GM12878 (cell line): ENCODE measurements at regions not wholly inside any gene's neighbourhood (a gene's known extent, or its start where the extent isn't known, plus 50 kb on each side); places are given as distances from the start of the nearest gene placed in this dataset.

ENCODE experiments used
- CTCF ChIP-seq, 3 experiments: IDR thresholded peaks in 2 of 3; conservative IDR thresholded peaks in 1 of 3; 2 replicates each; pipeline ENCODE4 v1.5.1; 2011; ENCODE audit warnings: low read depth in 3 of 3, low read length in 3 of 3, mild to moderate bottlenecking in 3 of 3, control low read depth in 2 of 3, moderate library complexity in 2 of 3, inconsistent platforms in 1 of 3, mixed read lengths in 1 of 3; ENCODE audit not compliant: control insufficient read depth in 2 of 3, insufficient read depth in 1 of 3; ENCODE audit errors: extremely low read depth in 1 of 3
- NFYB ChIP-seq: IDR thresholded peaks from 2 replicates; pipeline ENCODE4 v1.6.1; 2011; ENCODE audit warnings: low read depth, mild to moderate bottlenecking, low read length, improper control_type of control experiment, moderate library complexity; ENCODE audit not compliant: insufficient read depth
- POLR2A ChIP-seq: IDR thresholded peaks from 2 replicates; pipeline ENCODE4 v1.6.1; 2011; ENCODE audit warnings: low read depth, mild to moderate bottlenecking, low read length
- RCOR1 ChIP-seq: conservative IDR thresholded peaks from 2 replicates; pipeline ENCODE4 v1.6.1; 2012; ENCODE audit warnings: low read depth, low read length, improper control_type of control experiment
- ZSCAN29 ChIP-seq: fragments of 450-650 bp; IDR thresholded peaks from 2 replicates; pipeline ENCODE4 v1.6.1; 2017; ENCODE audit warnings: mild to moderate bottlenecking, moderate library complexity

GRCh38 chr10:129078746-129079145, 388.3 kb upstream of the MGMT start:
- TF ChIP-seq CTCF (IDR thresholded peaks at IDR 0.05 in 2 of 3, conservative IDR thresholded peaks at IDR 0.05 in 1 of 3; ENCODE audit: control insufficient read depth in 2 of 3, extremely low read depth in 1 of 3, insufficient read depth in 1 of 3, low read depth in 3 of 3, low read length in 3 of 3) (no peak), POLR2A (no peak), ZSCAN29 (no peak), NFYB (no peak), RCOR1 (no peak)
